SU-DHL-6 (cell line): ENCODE measurements at regions not wholly inside any gene's neighbourhood (a gene's known extent, or its start where the extent isn't known, plus 50 kb on each side); places are given as distances from the start of the nearest gene placed in this dataset.

Source experiments
- CTCF ChIP-seq: fragments of 200-600 bp; sonication (generic); IDR thresholded peaks from one replicate; pipeline ENCODE4 v1.5.1; 2017; ENCODE audit warnings: antibody characterized with exemption, mild to moderate bottlenecking, low read length, moderate library complexity; ENCODE audit not compliant: insufficient read depth, poor library complexity, severe bottlenecking
- EZH2phosphoT487 ChIP-seq: fragments of 200-600 bp; sonication (generic), shearing (Covaris generic); conservative IDR thresholded peaks from 2 replicates; pipeline ENCODE4 v1.6.1; 2018; ENCODE audit warnings: mild to moderate bottlenecking, antibody characterized with exemption, low read length, moderate library complexity, mixed read lengths

GRCh38 chr3:152204218-152204617 is 64.5 kb upstream of the MBNL1 start:
- TF ChIP-seq CTCF (no peak), EZH2phosphoT487 (no peak)
